Mesothelial cell of epicardium (in vitro differentiated cells): ENCODE measurements at regions not wholly inside any gene's neighbourhood (a gene's known extent, or its start where the extent isn't known, plus 50 kb on each side); places are given as distances from the start of the nearest gene placed in this dataset.

Source experiments
- DNase-seq, 2 experiments: peaks; one replicate each; pipeline ENCODE4 v3.0.0; 2021; ENCODE audit warnings: low spot score in 2 of 2; ENCODE audit not compliant: unreplicated experiment in 2 of 2
- H3K27ac Mint-ChIP-seq: 2 replicates; pipeline ENCODE4 v1.8.0; 2021; ENCODE audit warnings: mixed read lengths
- H3K27me3 Mint-ChIP-seq: 2 replicates; pipeline ENCODE4 v1.8.0; 2021; ENCODE audit warnings: low read depth, mixed read lengths
- H3K36me3 Mint-ChIP-seq: 2 replicates; pipeline ENCODE4 v1.8.0; 2021; ENCODE audit warnings: mixed read lengths
- H3K4me1 Mint-ChIP-seq: 2 replicates; pipeline ENCODE4 v1.8.0; 2021; ENCODE audit warnings: mixed read lengths
- H3K4me3 Mint-ChIP-seq: 2 replicates; pipeline ENCODE4 v1.8.0; 2021; ENCODE audit warnings: mild to moderate bottlenecking, moderate library complexity, mixed read lengths
- H3K9me3 Mint-ChIP-seq: 2 replicates; pipeline ENCODE4 v1.8.0; 2021; ENCODE audit warnings: mixed read lengths
- CTCF ChIP-seq: fragments of 200-600 bp; sonication (generic); IDR thresholded peaks from one replicate; pipeline ENCODE4 v1.5.0; 2021; ENCODE audit warnings: antibody characterized with exemption; ENCODE audit not compliant: unreplicated experiment

DNA sequence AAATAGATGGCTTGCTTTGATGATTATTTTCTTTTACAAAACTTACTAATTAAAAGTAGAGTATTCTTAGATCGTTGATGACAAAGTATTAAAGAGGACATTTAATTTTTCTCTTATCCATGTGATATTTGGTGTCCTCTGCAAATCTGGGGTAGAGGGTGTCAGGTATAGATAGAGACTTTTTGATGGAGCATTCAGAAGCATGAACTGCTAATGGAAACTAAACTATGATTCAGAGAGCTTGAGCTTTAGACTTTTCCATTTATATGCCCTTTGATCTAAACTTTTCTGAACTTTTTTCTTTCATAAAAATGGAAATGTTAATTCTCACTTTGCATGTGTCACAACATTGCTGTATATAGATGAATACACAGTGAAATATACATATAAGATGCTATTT lies 619.7 kb downstream of the PLCL1 start:
- TF ChIP-seq CTCF = no peak
- Mint-ChIP-seq H3K9me3 (no peaks in the 10 kb centered on the region), H3K4me1 (no peaks in the 10 kb centered on the region), H3K36me3 (no peaks in the 10 kb centered on the region), H3K27ac (no peak overlapping the region), H3K4me3 (no peak overlapping the region), H3K27me3 (peaks cover 11% of the 10 kb centered on the region)
- no peak for DNase-seq

GRCh38 chr2:198417836-198418235 lies 613.4 kb downstream of the PLCL1 start:
- Mint-ChIP-seq H3K9me3 (no peaks in the 10 kb centered on the region), H3K27ac (no peak overlapping the region), H3K4me3 (no peak overlapping the region), H3K27me3 (peaks cover 18% of the 10 kb centered on the region), H3K36me3 (no peaks in the 10 kb centered on the region), H3K4me1 (no peaks in the 10 kb centered on the region)
- DNase-seq = no peak
- no peak for TF ChIP-seq CTCF

DNA sequence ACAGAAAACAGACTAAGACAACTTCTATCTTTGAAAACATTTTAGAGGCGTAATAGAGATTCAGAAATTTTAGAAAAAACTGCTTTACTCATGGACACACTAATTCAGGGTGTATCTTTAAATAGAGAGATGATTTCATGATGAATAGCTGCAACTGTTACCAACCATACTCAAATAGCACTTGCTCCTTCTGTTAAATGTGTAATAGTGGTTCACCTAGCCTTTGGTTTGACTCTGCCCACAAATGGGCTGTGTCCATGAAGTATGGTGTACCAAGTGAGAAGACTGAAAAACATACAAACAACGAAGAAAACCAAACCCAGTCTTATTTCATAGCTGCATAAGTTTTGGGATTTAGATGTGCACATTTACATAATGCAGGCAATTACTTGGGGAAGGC lies 610.6 kb downstream of the PLCL1 start:
- Mint-ChIP-seq H3K4me3 (no peak overlapping the region), H3K9me3 (no peaks in the 10 kb centered on the region), H3K27ac (no peak overlapping the region), H3K36me3 (no peaks in the 10 kb centered on the region), H3K27me3 (peaks cover 18% of the 10 kb centered on the region), H3K4me1 (no peaks in the 10 kb centered on the region)
- no peak for DNase-seq
- no peak for TF ChIP-seq CTCF

DNA sequence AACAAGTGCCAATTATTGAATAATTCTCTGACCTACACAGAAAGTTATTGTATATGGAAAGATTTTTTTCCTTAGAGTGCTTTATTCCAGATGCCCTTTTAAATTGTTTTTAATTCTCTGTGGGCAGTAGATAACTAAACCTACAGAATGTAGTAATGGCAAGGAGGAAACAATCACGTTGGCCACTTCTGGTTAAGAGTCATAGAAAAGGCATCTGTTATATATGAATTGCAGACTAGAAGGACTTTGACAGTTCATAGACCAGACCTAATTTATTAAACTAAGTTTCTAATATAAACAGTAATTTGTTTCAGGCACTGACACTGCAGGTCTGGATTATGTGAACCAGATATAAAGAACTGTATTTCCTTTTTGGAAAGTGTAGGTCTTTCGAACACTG lies 607.5 kb downstream of the PLCL1 start:
- Mint-ChIP-seq H3K36me3 (no peaks in the 10 kb centered on the region), H3K27me3 (peaks cover 26% of the 10 kb centered on the region), H3K27ac (no peak overlapping the region), H3K4me1 (no peaks in the 10 kb centered on the region), H3K9me3 (no peaks in the 10 kb centered on the region), H3K4me3 (no peak overlapping the region)
- DNase-seq = no peak
- TF ChIP-seq CTCF = no peak

DNA sequence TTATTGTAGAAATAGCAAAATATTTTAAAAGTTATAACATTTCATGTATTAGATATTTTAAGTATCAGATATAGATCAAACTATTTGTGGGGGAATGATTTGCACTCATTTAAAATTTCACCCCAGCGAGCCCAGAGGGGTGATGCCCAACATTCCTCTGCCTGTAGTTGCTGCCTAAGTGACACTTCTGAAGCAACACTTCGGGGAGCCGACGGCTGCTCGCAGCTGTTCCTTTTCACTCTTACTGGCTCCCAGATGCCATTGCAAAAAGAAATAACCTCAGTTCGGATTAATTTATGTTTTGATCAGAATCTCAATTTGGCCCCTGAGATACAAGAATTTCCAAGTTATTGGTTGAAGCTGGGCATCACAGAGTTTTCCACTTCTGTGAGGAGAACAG lies 603.8 kb downstream of the PLCL1 start:
- TF ChIP-seq CTCF = no peak
- H3K27me3 Mint-ChIP-seq = peaks cover 36% of the 10 kb centered on the region
- no peak overlapping the region for H3K4me3 Mint-ChIP-seq
- H3K36me3 Mint-ChIP-seq = no peaks in the 10 kb centered on the region
- no peak overlapping the region for H3K27ac Mint-ChIP-seq
- no peaks in the 10 kb centered on the region for H3K9me3 Mint-ChIP-seq
- H3K4me1 Mint-ChIP-seq = no peaks in the 10 kb centered on the region
- no peak for DNase-seq

DNA sequence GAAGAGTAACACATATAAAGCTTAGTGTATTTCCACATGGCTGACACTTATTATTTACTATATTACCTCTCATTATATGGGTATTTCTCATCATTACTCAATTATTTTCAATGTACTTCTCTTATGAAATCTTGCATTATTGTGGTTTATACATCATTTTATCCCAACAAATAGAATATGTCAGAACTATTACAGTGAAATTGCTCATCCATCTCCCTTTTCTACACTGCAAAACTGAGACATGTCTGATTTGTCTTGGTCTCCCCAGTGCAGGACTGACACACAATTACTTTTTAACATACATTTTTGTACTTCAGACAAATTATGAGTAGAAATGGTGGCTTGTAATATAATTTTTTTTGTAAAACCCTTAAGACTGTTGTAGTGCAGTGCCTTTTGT lies 600.9 kb downstream of the PLCL1 start:
- no peaks in the 10 kb centered on the region for H3K9me3 Mint-ChIP-seq
- H3K36me3 Mint-ChIP-seq = no peaks in the 10 kb centered on the region
- H3K27ac Mint-ChIP-seq = no peak overlapping the region
- no peak for DNase-seq
- no peak overlapping the region for H3K4me3 Mint-ChIP-seq
- H3K4me1 Mint-ChIP-seq = no peaks in the 10 kb centered on the region
- H3K27me3 Mint-ChIP-seq = peaks cover 36% of the 10 kb centered on the region
- no peak for TF ChIP-seq CTCF
